ENCODE measurements at regions not wholly inside any gene's neighbourhood (a gene's known extent, or its start where the extent isn't known, plus 50 kb on each side); places are given as distances from the start of the nearest gene placed in this dataset.

DNA sequence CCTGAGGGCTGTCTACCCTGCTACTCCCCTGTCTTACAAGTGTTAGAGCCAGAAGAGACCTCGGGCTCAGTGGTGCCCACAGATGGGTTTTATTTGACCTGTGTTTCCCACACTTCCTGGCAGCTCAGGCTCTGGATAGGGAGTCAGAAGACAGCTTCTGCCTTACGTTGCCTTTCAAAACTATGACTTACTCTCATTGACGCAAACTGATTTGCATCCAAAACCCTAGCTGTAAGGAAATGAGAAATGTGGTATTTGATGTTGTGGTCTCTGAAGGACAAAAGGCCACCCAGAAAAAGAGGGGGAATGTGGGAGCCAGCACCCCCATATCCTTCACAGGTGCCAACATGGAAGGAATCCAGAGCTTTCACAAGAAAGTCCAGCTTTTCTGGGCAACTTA is 180.2 kb downstream of the ATG4C start (continued):
- TF ChIP-seq, protein P1, sequence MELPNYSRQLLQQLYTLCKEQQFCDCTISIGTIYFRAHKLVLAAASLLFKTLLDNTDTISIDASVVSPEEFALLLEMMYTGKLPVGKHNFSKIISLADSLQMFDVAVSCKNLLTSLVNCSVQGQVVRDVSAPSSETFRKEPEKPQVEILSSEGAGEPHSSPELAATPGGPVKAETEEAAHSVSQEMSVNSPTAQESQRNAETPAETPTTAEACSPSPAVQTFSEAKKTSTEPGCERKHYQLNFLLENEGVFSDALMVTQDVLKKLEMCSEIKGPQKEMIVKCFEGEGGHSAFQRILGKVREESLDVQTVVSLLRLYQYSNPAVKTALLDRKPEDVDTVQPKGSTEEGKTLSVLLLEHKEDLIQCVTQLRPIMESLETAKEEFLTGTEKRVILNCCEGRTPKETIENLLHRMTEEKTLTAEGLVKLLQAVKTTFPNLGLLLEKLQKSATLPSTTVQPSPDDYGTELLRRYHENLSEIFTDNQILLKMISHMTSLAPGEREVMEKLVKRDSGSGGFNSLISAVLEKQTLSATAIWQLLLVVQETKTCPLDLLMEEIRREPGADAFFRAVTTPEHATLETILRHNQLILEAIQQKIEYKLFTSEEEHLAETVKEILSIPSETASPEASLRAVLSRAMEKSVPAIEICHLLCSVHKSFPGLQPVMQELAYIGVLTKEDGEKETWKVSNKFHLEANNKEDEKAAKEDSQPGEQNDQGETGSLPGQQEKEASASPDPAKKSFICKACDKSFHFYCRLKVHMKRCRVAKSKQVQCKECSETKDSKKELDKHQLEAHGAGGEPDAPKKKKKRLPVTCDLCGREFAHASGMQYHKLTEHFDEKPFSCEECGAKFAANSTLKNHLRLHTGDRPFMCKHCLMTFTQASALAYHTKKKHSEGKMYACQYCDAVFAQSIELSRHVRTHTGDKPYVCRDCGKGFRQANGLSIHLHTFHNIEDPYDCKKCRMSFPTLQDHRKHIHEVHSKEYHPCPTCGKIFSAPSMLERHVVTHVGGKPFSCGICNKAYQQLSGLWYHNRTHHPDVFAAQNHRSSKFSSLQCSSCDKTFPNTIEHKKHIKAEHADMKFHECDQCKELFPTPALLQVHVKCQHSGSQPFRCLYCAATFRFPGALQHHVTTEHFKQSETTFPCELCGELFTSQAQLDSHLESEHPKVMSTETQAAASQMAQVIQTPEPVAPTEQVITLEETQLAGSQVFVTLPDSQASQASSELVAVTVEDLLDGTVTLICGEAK (IDR thresholded peaks at IDR 0.05; ENCODE audit: borderline replicate concordance), result no peak
- peak; percentile 47; the same call in 1 of the 2 replicates for TF ChIP-seq BCL11A (IDR thresholded peaks at IDR 0.05; ENCODE audit: low read depth, low read length)
- peak; percentile 79 for TF ChIP-seq SPI1 (IDR thresholded peaks at IDR 0.05; ENCODE audit: borderline replicate concordance, insufficient read depth, low read depth, low read length)
- TF ChIP-seq, protein P2, sequence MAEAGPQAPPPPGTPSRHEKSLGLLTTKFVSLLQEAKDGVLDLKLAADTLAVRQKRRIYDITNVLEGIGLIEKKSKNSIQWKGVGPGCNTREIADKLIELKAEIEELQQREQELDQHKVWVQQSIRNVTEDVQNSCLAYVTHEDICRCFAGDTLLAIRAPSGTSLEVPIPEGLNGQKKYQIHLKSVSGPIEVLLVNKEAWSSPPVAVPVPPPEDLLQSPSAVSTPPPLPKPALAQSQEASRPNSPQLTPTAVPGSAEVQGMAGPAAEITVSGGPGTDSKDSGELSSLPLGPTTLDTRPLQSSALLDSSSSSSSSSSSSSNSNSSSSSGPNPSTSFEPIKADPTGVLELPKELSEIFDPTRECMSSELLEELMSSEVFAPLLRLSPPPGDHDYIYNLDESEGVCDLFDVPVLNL (IDR thresholded peaks at IDR 0.05; ENCODE audit: low read depth, low read length), result no peak
- TF ChIP-seq GABPA (IDR thresholded peaks at IDR 0.05; ENCODE audit: low read depth), result no peak
- TF ChIP-seq EP300 (IDR thresholded peaks at IDR 0.05; ENCODE audit: borderline replicate concordance in 1 of 2, control insufficient read depth in 1 of 2, low read depth in 2 of 2, low read length in 2 of 2), result peak; percentile 16 to 67; a peak in 2 of 4 replicates
- no peak for TF ChIP-seq PML (IDR thresholded peaks at IDR 0.05; ENCODE audit: low read length)
- no peak for TF ChIP-seq KDM1A (IDR thresholded peaks at IDR 0.05; ENCODE audit: borderline replicate concordance)
- no peak for TF ChIP-seq TCF7 (IDR thresholded peaks at IDR 0.05; ENCODE audit: borderline replicate concordance)
- TF ChIP-seq IKZF1 (conservative IDR thresholded peaks at IDR 0.05), result peak; percentile 39
- peak; percentile 91; the same call in 2 of the 3 replicates for TF ChIP-seq POU2F2 (IDR thresholded peaks at IDR 0.05; ENCODE audit: borderline replicate concordance, low read depth, low read length)
- TF ChIP-seq ZNF622 (IDR thresholded peaks at IDR 0.05), result no peak
- TF ChIP-seq SMC3 (IDR thresholded peaks at IDR 0.05; ENCODE audit: borderline replicate concordance, low read length), result no peak
- TF ChIP-seq, protein P3, sequence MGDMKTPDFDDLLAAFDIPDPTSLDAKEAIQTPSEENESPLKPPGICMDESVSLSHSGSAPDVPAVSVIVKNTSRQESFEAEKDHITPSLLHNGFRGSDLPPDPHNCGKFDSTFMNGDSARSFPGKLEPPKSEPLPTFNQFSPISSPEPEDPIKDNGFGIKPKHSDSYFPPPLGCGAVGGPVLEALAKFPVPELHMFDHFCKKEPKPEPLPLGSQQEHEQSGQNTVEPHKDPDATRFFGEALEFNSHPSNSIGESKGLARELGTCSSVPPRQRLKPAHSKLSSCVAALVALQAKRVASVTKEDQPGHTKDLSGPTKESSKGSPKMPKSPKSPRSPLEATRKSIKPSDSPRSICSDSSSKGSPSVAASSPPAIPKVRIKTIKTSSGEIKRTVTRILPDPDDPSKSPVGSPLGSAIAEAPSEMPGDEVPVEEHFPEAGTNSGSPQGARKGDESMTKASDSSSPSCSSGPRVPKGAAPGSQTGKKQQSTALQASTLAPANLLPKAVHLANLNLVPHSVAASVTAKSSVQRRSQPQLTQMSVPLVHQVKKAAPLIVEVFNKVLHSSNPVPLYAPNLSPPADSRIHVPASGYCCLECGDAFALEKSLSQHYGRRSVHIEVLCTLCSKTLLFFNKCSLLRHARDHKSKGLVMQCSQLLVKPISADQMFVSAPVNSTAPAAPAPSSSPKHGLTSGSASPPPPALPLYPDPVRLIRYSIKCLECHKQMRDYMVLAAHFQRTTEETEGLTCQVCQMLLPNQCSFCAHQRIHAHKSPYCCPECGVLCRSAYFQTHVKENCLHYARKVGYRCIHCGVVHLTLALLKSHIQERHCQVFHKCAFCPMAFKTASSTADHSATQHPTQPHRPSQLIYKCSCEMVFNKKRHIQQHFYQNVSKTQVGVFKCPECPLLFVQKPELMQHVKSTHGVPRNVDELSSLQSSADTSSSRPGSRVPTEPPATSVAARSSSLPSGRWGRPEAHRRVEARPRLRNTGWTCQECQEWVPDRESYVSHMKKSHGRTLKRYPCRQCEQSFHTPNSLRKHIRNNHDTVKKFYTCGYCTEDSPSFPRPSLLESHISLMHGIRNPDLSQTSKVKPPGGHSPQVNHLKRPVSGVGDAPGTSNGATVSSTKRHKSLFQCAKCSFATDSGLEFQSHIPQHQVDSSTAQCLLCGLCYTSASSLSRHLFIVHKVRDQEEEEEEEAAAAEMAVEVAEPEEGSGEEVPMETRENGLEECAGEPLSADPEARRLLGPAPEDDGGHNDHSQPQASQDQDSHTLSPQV (IDR thresholded peaks at IDR 0.05), result no peak
- TF ChIP-seq NRF1 (conservative IDR thresholded peaks at IDR 0.05; ENCODE audit: low read depth, low read length), result no peak
- TF ChIP-seq, protein P4, sequence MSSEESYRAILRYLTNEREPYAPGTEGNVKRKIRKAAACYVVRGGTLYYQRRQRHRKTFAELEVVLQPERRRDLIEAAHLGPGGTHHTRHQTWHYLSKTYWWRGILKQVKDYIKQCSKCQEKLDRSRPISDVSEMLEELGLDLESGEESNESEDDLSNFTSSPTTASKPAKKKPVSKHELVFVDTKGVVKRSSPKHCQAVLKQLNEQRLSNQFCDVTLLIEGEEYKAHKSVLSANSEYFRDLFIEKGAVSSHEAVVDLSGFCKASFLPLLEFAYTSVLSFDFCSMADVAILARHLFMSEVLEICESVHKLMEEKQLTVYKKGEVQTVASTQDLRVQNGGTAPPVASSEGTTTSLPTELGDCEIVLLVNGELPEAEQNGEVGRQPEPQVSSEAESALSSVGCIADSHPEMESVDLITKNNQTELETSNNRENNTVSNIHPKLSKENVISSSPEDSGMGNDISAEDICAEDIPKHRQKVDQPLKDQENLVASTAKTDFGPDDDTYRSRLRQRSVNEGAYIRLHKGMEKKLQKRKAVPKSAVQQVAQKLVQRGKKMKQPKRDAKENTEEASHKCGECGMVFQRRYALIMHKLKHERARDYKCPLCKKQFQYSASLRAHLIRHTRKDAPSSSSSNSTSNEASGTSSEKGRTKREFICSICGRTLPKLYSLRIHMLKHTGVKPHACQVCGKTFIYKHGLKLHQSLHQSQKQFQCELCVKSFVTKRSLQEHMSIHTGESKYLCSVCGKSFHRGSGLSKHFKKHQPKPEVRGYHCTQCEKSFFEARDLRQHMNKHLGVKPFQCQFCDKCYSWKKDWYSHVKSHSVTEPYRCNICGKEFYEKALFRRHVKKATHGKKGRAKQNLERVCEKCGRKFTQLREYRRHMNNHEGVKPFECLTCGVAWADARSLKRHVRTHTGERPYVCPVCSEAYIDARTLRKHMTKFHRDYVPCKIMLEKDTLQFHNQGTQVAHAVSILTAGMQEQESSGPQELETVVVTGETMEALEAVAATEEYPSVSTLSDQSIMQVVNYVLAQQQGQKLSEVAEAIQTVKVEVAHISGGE (CRISPR knock-in tag; IDR thresholded peaks at IDR 0.05), result no peak
